DND-41 (cell line): ENCODE measurements at regions not wholly inside any gene's neighbourhood (a gene's known extent, or its start where the extent isn't known, plus 50 kb on each side); places are given as distances from the start of the nearest gene placed in this dataset.

Experiments
- ATAC-seq: fragments of 200-7000 bp; cut with Tn5 transposase; 3 replicates; pipeline ENCODE4 v1.9.1; 2021; ENCODE audit warnings: low read depth; ENCODE audit not compliant: insufficient read depth
- DNase-seq: peaks from one replicate; pipeline ENCODE4 v3.0.0-alpha.2; 2020
- H2AFZ ChIP-seq: 2 replicates; pipeline ENCODE4 v1.6.0; 2012; ENCODE audit warnings: low read depth, low read length
- H3K27ac ChIP-seq: 2 replicates; pipeline ENCODE4 v1.5.1; 2012; ENCODE audit warnings: low read length, inconsistent platforms
- H3K27me3 ChIP-seq: fragments of 200-600 bp; sonication (generic); 2 replicates; pipeline ENCODE4 v1.6.0; 2012; ENCODE audit warnings: low read length, mild to moderate bottlenecking, inconsistent platforms; ENCODE audit not compliant: insufficient read depth, poor library complexity
- H3K36me3 ChIP-seq: 2 replicates; pipeline ENCODE4 v1.5.1; 2012; ENCODE audit warnings: low read length, inconsistent platforms; ENCODE audit not compliant: insufficient read depth
- H3K4me1 ChIP-seq: 2 replicates; pipeline ENCODE4 v1.5.1; 2012; ENCODE audit warnings: mild to moderate bottlenecking, low read length; ENCODE audit not compliant: insufficient read depth
- H3K4me2 ChIP-seq: 2 replicates; pipeline ENCODE4 v1.6.0; 2012; ENCODE audit warnings: mild to moderate bottlenecking, moderate library complexity, low read length, inconsistent platforms; ENCODE audit not compliant: insufficient read depth
- H3K4me3 ChIP-seq, 2 experiments: fragments of 200-600 bp in 1 of 2; shearing (Covaris generic) in 1 of 2; 2 replicates each; pipeline ENCODE4 v1.5.1; 2012 to 2016; ENCODE audit warnings: inconsistent platforms in 2 of 2, low read length in 2 of 2, mild to moderate bottlenecking in 2 of 2, low read depth in 1 of 2, moderate library complexity in 1 of 2
- H3K79me2 ChIP-seq: 2 replicates; pipeline ENCODE4 v1.6.0; 2012; ENCODE audit warnings: low read length, inconsistent platforms; ENCODE audit not compliant: insufficient read depth
- H3K9ac ChIP-seq: 2 replicates; pipeline ENCODE4 v1.6.0; 2012; ENCODE audit warnings: low read depth, mild to moderate bottlenecking, inconsistent platforms, low read length, moderate library complexity
- H3K9me3 ChIP-seq: 2 replicates; pipeline ENCODE4 v1.5.1; 2012; ENCODE audit warnings: low read length, moderate library complexity, mild to moderate bottlenecking, inconsistent platforms; ENCODE audit not compliant: insufficient read depth, severe bottlenecking
- H4K20me1 ChIP-seq: 2 replicates; pipeline ENCODE4 v1.6.0; 2012; ENCODE audit warnings: low read length; ENCODE audit not compliant: insufficient read depth
- EZH2 ChIP-seq: IDR thresholded peaks from 3 replicates; pipeline ENCODE4 v1.6.1; 2012; ENCODE audit warnings: borderline replicate concordance, low read depth, mild to moderate bottlenecking, moderate library complexity, low read length, inconsistent platforms; ENCODE audit not compliant: severe bottlenecking
- TF ChIP-seq, protein P1 (sequence below): IDR thresholded peaks from 2 replicates; pipeline ENCODE4 v1.5.1; 2012; ENCODE audit warnings: borderline replicate concordance, low read length, moderate library complexity, mild to moderate bottlenecking; ENCODE audit not compliant: poor library complexity, severe bottlenecking; ENCODE audit errors: extremely low read depth

- Histone ChIP-seq H2AFZ (no peak overlapping the region), H3K27ac (no peak overlapping the region), H3K4me1 (no peaks in the 10 kb centered on the region), H3K36me3 (no peaks in the 10 kb centered on the region), H3K9ac (no peak overlapping the region), H3K9me3 (no peaks in the 10 kb centered on the region), H3K27me3 (no peaks in the 10 kb centered on the region), H3K4me2 (no peak overlapping the region), H3K79me2 (no peaks in the 10 kb centered on the region), H4K20me1 (no peaks in the 10 kb centered on the region), H3K4me3 (no peak overlapping the region)
- ATAC-seq (no peak), DNase-seq (no peak)
- TF ChIP-seq EZH2, result no peak
- TF ChIP-seq, protein P1, sequence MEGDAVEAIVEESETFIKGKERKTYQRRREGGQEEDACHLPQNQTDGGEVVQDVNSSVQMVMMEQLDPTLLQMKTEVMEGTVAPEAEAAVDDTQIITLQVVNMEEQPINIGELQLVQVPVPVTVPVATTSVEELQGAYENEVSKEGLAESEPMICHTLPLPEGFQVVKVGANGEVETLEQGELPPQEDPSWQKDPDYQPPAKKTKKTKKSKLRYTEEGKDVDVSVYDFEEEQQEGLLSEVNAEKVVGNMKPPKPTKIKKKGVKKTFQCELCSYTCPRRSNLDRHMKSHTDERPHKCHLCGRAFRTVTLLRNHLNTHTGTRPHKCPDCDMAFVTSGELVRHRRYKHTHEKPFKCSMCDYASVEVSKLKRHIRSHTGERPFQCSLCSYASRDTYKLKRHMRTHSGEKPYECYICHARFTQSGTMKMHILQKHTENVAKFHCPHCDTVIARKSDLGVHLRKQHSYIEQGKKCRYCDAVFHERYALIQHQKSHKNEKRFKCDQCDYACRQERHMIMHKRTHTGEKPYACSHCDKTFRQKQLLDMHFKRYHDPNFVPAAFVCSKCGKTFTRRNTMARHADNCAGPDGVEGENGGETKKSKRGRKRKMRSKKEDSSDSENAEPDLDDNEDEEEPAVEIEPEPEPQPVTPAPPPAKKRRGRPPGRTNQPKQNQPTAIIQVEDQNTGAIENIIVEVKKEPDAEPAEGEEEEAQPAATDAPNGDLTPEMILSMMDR, result no peak
These were observed 650.1 kb upstream of the USP15 start for GRCh38 chr12:61610143-61610542.

DNA sequence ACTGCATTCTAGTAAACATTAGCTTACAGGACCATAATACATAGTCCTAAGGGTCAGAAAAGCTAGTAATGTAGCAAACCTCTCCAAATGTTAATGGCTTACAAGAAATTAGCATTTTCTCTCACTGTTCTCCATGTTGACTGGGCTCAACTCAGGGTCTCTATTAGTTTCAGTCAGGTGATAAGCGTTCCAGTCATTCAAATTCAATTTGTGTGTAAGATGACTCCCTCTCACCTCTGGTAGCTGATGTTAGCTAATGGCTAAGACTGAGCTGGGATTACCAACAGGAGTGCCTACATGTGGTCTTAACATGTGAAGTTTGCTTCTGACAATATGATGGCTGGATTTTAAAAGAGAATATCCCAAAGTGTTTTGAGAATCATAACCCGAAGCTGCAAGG lies 630.5 kb upstream of the USP15 start:
- Histone ChIP-seq H3K4me2 (no peak overlapping the region), H2AFZ (no peak overlapping the region), H4K20me1 (no peaks in the 10 kb centered on the region), H3K79me2 (no peaks in the 10 kb centered on the region), H3K4me3 (no peak overlapping the region), H3K27ac (no peak overlapping the region), H3K36me3 (no peaks in the 10 kb centered on the region), H3K27me3 (no peaks in the 10 kb centered on the region), H3K9ac (no peak overlapping the region), H3K9me3 (no peaks in the 10 kb centered on the region), H3K4me1 (no peaks in the 10 kb centered on the region)
- DNase-seq (no peak), ATAC-seq (no peak)
- TF ChIP-seq, protein P1, result no peak
- TF ChIP-seq EZH2, result no peak

- Histone ChIP-seq H3K27ac (no peak overlapping the region), H3K27me3 (no peaks in the 10 kb centered on the region), H3K36me3 (no peaks in the 10 kb centered on the region), H3K4me1 (no peaks in the 10 kb centered on the region), H3K79me2 (no peaks in the 10 kb centered on the region), H3K9me3 (no peaks in the 10 kb centered on the region), H2AFZ (no peak overlapping the region), H3K9ac (no peak overlapping the region), H4K20me1 (no peaks in the 10 kb centered on the region), H3K4me3 (no peak overlapping the region), H3K4me2 (no peak overlapping the region)
- TF ChIP-seq, protein P1, result no peak
- TF ChIP-seq EZH2, result no peak
- ATAC-seq (no peak), DNase-seq (no peak)
These were observed 613.6 kb upstream of the USP15 start for GRCh38 chr12:61646639-61647038.

GRCh38 chr12:61647566-61647965 lies 612.6 kb upstream of the USP15 start:
- Histone ChIP-seq H3K4me1 (no peaks in the 10 kb centered on the region), H3K36me3 (no peaks in the 10 kb centered on the region), H4K20me1 (no peaks in the 10 kb centered on the region), H2AFZ (no peak overlapping the region), H3K79me2 (no peaks in the 10 kb centered on the region), H3K27me3 (no peaks in the 10 kb centered on the region), H3K4me2 (no peak overlapping the region), H3K4me3 (no peak overlapping the region), H3K9ac (no peak overlapping the region), H3K9me3 (no peaks in the 10 kb centered on the region), H3K27ac (no peak overlapping the region)
- no peak for DNase-seq
- no peak for ATAC-seq
- no peak for TF ChIP-seq EZH2
- TF ChIP-seq, protein P1, result no peak
